HG03139 (cell line): ENCODE measurements at regions not wholly inside any gene's neighbourhood (a gene's known extent, or its start where the extent isn't known, plus 50 kb on each side); places are given as distances from the start of the nearest gene placed in this dataset.
"Not testable (repeated sequence)": the region's sequence is repeated elsewhere in the genome, so short reads cannot be mapped to it uniquely, and the experiment has no call there.

ENCODE experiments used
- ATAC-seq: cut with Tn5 transposase; IDR thresholded peaks from one replicate; pipeline ENCODE4 v1.9.1; 2021; ENCODE audit not compliant: unreplicated experiment

DNA sequence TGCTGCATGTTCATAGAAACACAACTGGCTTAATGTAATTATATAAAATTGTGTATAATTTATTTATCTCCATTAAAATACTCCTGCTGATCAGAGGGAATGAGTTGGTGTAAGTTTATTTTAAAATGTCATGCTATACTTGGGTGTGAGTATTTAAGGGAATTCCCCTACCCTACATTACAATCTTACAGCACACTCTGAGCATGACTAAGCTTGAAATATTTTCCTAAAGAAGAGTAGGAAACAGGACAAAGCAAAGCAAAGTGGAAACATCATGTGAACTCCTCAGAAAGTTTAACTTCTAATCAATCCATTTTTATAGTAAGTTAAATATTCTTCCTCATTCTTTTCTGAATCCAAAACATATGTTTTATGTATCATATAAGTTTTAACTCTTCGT, 1271.3 kb downstream of the EFNA5 start:
- no peak for ATAC-seq

DNA sequence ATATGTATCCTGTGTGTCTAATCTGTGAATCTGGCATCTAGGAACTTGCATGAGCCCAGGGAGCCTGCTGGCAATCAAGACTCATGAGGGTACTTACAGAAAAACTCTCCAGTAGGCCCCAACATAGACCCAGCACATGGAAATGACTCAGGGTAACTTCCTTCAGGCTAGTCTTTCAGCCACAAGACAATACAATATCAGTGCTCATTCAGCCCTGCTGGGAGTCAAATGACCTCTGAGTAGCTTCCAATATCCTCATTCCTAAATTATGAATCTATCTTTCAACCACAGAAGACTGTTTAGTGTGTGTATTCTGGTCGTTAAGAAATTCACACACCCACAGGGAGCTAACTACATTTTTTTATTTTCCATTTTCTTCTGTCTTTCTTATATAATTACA, 1273.0 kb downstream of the EFNA5 start:
- no peak for ATAC-seq

DNA sequence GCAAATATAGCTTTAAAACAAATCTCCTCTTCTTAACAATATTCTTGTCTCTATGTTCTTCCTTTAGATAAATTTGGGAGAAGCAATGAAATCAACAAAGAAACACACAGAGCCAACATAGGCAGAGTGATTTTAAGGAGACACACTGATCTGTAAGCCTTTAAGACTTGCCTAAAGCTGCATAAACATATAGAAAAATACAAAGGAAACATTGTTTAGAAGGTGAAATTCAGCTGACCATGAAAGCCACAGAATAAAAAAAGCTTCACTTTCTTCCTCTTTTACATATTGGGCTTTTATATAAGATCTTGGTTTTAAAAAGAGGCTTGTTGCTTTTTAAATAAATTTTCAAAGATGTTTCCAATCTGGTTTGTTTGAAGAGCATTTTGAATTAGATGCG, 1277.5 kb downstream of the EFNA5 start:
- ATAC-seq, result no peak

DNA sequence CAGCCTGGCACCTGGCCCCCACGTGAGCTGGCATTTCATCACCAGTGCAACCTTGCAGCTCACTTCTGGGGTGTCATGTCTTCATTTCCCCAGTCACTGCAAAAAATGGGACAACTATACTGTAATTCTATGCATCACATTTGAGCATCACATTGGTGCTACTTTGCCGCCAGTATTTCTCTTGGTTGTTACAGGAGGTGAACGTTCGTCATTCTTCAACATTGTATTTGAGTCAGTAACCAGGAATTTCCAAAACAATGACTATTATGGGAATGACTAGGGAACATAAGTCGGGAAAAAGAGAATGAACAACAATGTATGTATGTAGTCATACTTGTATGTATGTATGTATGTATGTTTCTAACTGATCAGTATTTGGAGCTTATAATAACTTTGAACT, 1278.0 kb downstream of the EFNA5 start:
- ATAC-seq, result no peak

DNA sequence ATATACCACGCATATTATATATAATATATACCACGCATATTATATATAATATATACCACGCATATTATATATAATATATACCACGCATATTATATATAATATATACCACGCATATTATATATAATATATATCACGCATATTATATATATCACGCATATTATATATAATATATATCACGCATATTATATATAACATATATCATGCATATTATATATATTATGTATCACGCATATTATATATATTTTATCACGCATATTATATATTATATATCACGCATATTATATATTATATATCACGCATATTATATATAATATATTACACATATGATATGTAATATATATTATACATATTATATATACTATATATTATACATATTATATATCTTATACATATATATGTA, 1283.0 kb downstream of the EFNA5 start:
- ATAC-seq, result not testable (repeated sequence)

DNA sequence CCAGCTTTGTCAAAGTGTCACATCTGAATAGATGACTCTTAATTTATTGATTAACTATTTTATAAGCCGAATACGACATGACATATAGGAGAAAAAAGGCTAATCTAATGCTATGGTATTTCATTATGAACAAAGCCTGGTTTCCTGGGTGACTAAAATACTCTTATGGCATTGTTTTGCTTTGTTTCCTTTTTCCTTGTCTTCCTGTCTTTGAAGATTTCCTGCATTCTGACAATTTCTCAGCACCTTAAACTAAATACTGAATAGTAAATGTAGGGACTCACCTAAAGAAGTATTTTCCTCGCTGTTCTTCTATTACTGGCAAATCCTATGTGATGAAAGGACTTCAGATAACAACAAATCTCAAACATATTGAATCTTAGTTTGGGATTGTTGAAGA, 1284.5 kb downstream of the EFNA5 start:
- ATAC-seq, result no peak

- ATAC-seq, result no peak
These were observed 1290.0 kb downstream of the EFNA5 start for GRCh38 chr5:106380736-106381135.

DNA sequence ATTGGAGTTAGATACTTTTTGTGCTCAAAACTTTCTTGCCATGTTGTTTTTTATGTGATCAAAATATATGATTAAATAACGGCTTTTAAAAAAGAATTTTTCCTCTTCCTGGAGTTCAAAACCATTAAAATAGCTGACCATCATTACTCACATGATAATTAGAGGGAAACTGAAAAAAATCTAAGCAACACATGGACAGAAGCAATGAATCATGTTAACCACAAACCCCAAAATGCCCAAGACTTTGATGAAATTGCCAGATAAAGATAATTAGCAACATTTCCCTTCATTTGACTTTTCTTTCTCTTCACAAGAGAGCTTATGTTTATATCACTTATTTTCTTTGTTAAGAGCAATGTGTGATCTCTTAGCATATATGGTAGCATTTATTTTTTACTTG, 1294.2 kb downstream of the EFNA5 start:
- no peak for ATAC-seq

DNA sequence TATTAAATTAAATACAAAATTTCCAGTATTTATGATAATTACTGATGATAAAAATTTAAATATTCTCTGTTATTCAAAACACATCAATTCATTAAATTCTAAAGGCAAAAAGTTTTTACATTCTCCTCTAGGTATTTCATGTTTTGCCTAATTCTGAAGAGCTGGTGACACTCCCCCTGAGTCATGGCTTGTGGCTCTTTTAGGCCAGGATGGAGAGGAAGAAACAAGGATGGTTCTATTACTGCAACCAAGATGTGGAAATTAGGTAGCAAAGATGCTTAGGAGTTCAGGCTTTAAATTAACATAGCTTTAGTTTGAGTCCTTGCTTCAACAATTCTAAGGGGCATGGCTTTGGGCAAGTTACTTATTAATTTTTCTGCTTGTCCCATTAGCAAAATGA, 1295.8 kb downstream of the EFNA5 start:
- ATAC-seq, result no peak

GRCh38 chr5:106368021-106368420, 1302.7 kb downstream of the EFNA5 start:
- no peak for ATAC-seq

GRCh38 chr5:106367281-106367680, 1303.5 kb downstream of the EFNA5 start:
- no peak for ATAC-seq

DNA sequence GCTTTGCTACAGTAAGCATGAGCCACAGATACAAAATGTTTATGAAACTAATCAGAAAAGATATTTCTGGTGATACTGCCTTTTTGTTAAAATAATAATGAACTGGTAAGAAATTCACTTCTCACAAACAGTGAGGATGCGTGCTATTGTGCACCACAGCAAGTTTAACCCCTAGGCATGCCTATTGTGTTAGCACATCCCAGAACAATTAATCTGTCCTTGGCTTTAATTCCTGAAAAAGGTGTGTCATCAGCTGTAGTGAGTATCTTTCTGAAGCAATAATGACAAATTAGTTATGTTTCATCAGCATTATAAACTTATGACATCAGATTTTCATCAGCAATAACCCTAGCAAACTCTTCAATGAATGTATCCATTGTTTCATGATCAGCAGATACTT, 1307.2 kb downstream of the EFNA5 start:
- no peak for ATAC-seq

DNA sequence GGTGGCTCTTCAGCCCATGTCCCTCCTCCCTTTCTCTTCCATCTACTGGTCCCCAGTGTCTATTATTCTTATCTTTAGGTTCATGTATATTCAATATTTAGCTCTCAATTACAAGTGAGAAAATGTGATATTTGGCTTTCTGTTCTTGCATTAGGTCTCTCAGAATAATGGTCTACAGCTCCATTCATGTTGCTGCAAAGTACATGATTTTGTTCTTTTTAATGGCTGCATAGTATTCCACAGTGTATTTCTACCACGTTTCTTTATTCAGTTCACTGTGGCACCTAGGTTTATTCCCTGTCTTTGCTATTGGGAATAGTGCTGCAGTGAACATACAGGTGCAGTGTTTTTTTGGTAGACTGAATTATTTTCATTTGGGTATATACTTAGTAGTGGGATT, 1308.8 kb downstream of the EFNA5 start:
- ATAC-seq, result no peak

- ATAC-seq, result no peak
These were observed 1339.3 kb downstream of the EFNA5 start for GRCh38 chr5:106331415-106331814.

DNA sequence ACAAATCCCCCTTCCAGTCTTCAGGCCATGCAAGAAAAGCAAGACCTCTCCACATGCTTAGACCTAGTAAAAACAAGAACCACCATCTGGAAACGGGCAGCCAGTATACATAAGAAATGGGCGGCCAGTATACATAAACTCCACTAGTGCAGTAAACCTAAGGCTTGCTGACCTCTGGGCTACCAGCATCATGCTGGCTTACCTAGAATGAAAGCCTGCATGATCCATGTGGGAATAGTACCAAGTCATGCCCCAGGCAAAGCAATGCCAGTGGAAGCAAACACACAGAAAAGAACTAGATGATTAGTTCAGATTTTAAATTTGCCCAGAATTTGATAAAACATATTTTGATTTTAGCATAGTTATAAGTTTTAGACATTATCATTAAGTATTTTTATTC, 1346.4 kb downstream of the EFNA5 start:
- no peak for ATAC-seq

DNA sequence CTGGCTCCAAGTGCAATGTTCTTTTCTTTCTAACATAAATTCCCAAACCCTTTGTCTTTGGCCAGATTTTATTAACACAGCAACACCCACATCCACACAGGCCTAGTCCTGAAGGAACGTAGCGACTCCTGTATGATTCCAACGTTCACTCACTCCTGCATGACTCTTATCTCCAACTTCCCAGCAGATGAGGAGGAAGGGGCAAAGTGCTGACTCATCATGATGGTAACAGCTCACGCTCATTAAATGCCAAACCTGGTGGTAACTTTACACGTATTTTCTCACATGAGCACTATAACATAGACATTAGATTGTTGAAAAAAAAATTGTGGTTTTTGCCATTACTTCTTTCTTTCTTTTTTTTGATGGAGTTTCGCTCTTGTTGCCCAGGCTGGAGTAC, 1349.5 kb downstream of the EFNA5 start:
- ATAC-seq, result no peak

DNA sequence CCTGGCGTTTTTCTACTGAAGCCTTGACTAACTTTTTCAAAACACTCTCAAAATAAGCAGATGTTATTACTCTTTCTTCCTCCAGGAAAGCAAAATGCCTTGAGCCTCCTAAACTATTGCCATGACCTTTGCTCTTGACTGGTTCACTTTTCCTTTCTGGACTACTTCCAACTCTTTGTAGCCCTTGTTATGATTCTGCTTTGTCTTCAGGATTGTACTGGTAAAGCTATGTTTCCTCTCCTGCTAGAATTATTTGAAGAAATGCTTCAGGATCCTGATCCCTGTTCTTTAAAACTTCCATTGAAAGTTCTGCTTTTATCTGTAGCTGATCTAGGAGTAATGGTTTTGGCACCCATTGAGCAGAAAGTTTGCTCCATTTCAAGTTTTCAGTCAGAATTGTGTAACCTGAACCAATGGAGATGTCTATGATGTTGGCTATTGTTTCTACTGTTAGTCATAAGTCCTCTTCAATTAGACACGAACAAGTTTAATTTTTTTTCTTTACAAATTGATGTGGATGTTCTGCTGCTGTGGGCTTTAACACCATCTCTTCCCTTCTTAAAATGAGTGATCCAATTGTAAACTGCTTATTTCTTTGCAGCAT, 1356.4 kb downstream of the EFNA5 start:
- ATAC-seq, result no peak

DNA sequence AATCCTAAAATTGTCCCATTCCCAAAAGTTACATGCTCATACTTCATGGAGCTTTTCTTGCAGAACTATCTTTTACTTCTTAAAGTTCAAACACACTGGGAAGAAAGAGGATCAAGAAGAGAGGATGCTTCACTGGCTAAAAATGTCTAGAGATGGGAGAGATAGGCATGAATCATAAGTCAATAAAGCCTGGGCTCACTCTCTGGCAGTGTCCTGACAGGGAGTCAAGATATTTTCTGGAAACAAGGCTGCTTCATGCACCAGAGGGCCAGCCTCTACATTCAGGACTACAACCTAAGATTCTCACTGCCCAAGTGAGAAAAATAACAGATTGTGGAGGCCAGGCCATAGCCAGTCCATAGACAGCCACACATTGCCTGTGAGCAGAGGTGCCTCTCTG, 1358.4 kb downstream of the EFNA5 start:
- ATAC-seq, result no peak

DNA sequence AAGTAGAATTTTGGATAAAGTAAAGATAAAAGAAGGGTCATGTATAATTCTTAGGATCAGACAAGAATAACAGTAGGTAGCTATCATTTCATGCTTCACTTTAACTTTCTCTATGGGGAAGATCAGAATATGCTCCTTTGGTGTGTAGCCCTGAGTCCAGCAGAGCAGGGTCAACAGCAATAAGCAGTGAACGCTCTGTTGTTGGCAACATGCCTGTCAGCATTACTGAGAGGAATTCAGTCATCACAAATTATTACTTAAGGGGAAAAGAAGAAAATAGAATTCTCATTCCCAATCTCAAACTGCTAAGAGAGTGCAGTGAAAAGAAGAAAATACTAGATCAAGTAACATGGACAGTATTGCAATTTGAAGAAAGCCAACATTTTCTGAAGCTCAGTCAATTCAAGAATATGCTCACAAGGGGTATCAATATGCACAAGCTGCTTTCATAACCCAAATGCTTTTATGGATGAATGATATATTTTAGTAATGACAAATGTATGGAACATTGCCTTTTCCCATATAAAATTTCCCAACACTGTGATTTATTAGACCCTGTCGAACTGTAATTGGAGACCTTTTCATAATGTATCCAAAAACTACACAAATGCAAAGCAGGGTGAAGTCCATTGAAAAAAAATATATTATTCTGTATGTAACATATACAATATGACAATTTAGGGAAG, 1359.4 kb downstream of the EFNA5 start:
- no peak for ATAC-seq

DNA sequence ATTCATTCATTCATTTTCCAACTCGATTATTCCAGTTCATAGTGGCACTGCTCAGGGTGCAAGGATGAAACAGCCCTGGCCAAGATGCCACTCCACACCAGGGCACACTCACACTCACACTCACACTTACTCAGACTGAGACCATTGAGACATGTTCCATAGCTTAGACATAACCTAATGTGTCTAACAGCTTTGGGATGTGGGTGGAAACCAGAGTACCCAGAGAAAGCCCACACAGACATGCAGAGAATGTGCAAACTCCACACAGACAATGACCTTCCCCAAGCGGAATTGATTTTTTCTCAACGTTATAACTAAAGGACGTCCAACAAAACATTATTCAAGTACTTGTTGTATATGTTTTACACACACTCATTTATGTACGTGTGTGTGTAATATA, 1363.5 kb downstream of the EFNA5 start:
- ATAC-seq, result no peak

GRCh38 chr5:106306313-106307028, 1364.3 kb downstream of the EFNA5 start:
- no peak for ATAC-seq

- no peak for ATAC-seq
These were observed 1366.8 kb downstream of the EFNA5 start for GRCh38 chr5:106303911-106304310.
